Kidney (tissue), 13 donors: ENCODE measurements at regions not wholly inside any gene's neighbourhood (a gene's known extent, or its start where the extent isn't known, plus 50 kb on each side); places are given as distances from the start of the nearest gene placed in this dataset.

ENCODE experiments used
- DNase-seq, 5 donors: peaks; one replicate each; pipeline ENCODE4 v3.0.0-alpha.2; 2013 to 2020
- FAIRE-seq: peaks from 2 replicates; lab custom pipeline; 2012; peaks lifted over from hg19 to GRCh38; lab: Jason Lieb, UNC
- H3K27ac ChIP-seq, 2 donors: one replicate each; pipeline ENCODE4 v1.7.0; 2013; ENCODE audit warnings: low read depth in 2 of 2, low read length in 2 of 2, inconsistent platforms in 1 of 2
- H3K27me3 ChIP-seq: one replicate; pipeline ENCODE4 v1.7.1; 2013; ENCODE audit warnings: low read length, inconsistent platforms; ENCODE audit not compliant: control insufficient read depth, insufficient read depth
- H3K36me3 ChIP-seq, 3 donors: one replicate each; pipeline versions ENCODE4 v1.7.0 to v1.7.1; 2013; ENCODE audit warnings: low read length in 3 of 3, control low read depth in 1 of 3, inconsistent platforms in 1 of 3; ENCODE audit not compliant: insufficient read depth in 3 of 3, control insufficient read depth in 2 of 3
- H3K4me1 ChIP-seq, 3 donors: one replicate each; pipeline versions ENCODE4 v1.7.0 to v1.7.1; 2013; ENCODE audit warnings: low read length in 3 of 3, inconsistent platforms in 1 of 3, low read depth in 1 of 3; ENCODE audit not compliant: control insufficient read depth in 2 of 3, insufficient read depth in 2 of 3
- H3K4me3 ChIP-seq, 3 donors: one replicate each; pipeline versions ENCODE4 v1.7.0 to v1.8.1; 2013; ENCODE audit warnings: low read length in 3 of 3, control low read depth in 1 of 3, inconsistent platforms in 1 of 3
- H3K9ac ChIP-seq, 3 donors: one replicate each; pipeline versions ENCODE4 v1.7.0 to v1.7.1; 2013; ENCODE audit warnings: low read length in 3 of 3, control low read depth in 1 of 3, inconsistent platforms in 1 of 3
- H3K9me3 ChIP-seq, 3 donors: one replicate each; pipeline versions ENCODE4 v1.7.0 to v1.7.1; 2013; ENCODE audit warnings: low read length in 3 of 3, control low read depth in 1 of 3, inconsistent platforms in 1 of 3; ENCODE audit not compliant: control insufficient read depth in 2 of 3, insufficient read depth in 1 of 3
- CTCF ChIP-seq: IDR thresholded peaks from 3 replicates; pipeline ENCODE4 v1.5.1; 2012; ENCODE audit warnings: mild to moderate bottlenecking, moderate library complexity, borderline replicate concordance; ENCODE audit not compliant: insufficient read depth; ENCODE audit errors: extremely low read depth
- intact Hi-C: fragments of 100-400 bp; cut with DNase I; formaldehyde crosslinking; loops from one replicate; pipeline ENCODE4 v1.11.1; 2022
- donor health status: control.
- donor health status: control.
- donor health status: control.
- donor health status: control.
- donor health status: control.
- donor health status: DM: yes; HTN: yes; CAD: no.
- donor health status: Normal renal cell carcinoma (clear cell type).

GRCh38 chr3:143210141-143210540, 90.6 kb downstream of the CHST2 start:
- peak in 2 of 5 donors; percentile 14 to 24 for DNase-seq
- no peak overlapping the region for H3K27ac ChIP-seq
- FAIRE-seq = no peak

GRCh38 chr3:143215059-143215458, 95.5 kb downstream of the CHST2 start:
- no peak for FAIRE-seq
- no peaks in the 10 kb centered on the region for H3K27me3 ChIP-seq
- no peak for TF ChIP-seq CTCF

More at GRCh38 chr3:143210141-143210540, 90.6 kb downstream of the CHST2 start:
- Histone ChIP-seq H3K4me1 (no peaks in the 10 kb centered on the region), H3K27me3 (no peaks in the 10 kb centered on the region), H3K9me3 (no peaks in the 10 kb centered on the region), H3K9ac (no peak overlapping the region), H3K36me3 (no peaks in the 10 kb centered on the region), H3K4me3 (no peak overlapping the region)
- TF ChIP-seq CTCF = no peak
- intact Hi-C loops = no loop called here

More at GRCh38 chr3:143215059-143215458, 95.5 kb downstream of the CHST2 start:
- intact Hi-C loops = no loop called here
- Histone ChIP-seq H3K27ac (no peak overlapping the region), H3K36me3 (no peaks in the 10 kb centered on the region), H3K9me3 (no peaks in the 10 kb centered on the region), H3K4me1 (no peaks in the 10 kb centered on the region), H3K4me3 (no peak overlapping the region), H3K9ac (no peak overlapping the region)
- no peak for DNase-seq
